HCT116 (cell line): ENCODE measurements at regions not wholly inside any gene's neighbourhood (a gene's known extent, or its start where the extent isn't known, plus 50 kb on each side); places are given as distances from the start of the nearest gene placed in this dataset.

Experiments
- ATAC-seq: fragments of 200-7000 bp; cut with Tn5 transposase; 2 replicates; pipeline ENCODE4 v1.9.1; 2020; ENCODE audit warnings: mild to moderate bottlenecking, moderate library complexity
- BruUV-seq: library from RNA; stranded (reverse); fragments of 400-500 nt; replicated peaks from 2 replicates; lab custom pipeline; 2021; lab: Mats Ljungman, UMichigan
- CTCF ChIA-PET: fragments of 300-600 bp; sonication (Branson Sonifier 250); formaldehyde crosslinking; loops from one replicate; lab custom pipeline; 2021; ENCODE audit warnings: antibody characterized with exemption; lab: Charles Lee
- POLR2A ChIA-PET: fragments of 300-600, 350-600 bp; sonication (Branson Sonifier 250); formaldehyde crosslinking; loops from one replicate; lab custom pipeline; 2021; ENCODE audit warnings: antibody characterized with exemption; lab: Charles Lee
- RAD21 ChIA-PET, 2 experiments: fragments of 300-600 bp; sonication (Branson Sonifier 250); formaldehyde crosslinking; loops; one replicate each; lab custom pipeline; 2023; ENCODE audit warnings: low total read pairs in 2 of 2; ENCODE audit not compliant: uncharacterized antibody in 2 of 2, unreplicated experiment in 2 of 2, low non-redundant PET in 1 of 2; lab: Charles Lee
- DNase-seq: peaks from one replicate; pipeline ENCODE4 v3.0.0-alpha.2; 2010; ENCODE audit warnings: low read depth, low spot score
- H2AFZ ChIP-seq: fragments of 200-600 bp; shearing (Covaris generic), sonication (generic); 2 replicates; pipeline ENCODE4 v1.6.1; 2017; ENCODE audit warnings: low read depth, mixed run types, mixed read lengths, antibody characterized with exemption, low read length; ENCODE audit not compliant: poor library complexity, severe bottlenecking
- H3K27ac ChIP-seq: 2 replicates; pipeline ENCODE4 v1.5.1; 2012; ENCODE audit warnings: low read depth, low read length
- H3K27me3 ChIP-seq: fragments of 200-600 bp; sonication (generic); 2 replicates; pipeline ENCODE4 v1.6.1; 2016; ENCODE audit warnings: mixed run types, low read length, mixed read lengths; ENCODE audit not compliant: insufficient read depth
- H3K36me3 ChIP-seq, 2 experiments: fragments of 200-500 bp in 1 of 2; fragments of 200-600 bp in 1 of 2; sonication (Bioruptor generic) in 1 of 2; sonication (generic) in 1 of 2; 2 replicates each; pipeline versions ENCODE4 v1.5.1 to v1.6.1; 2014 to 2016; ENCODE audit warnings: low read length in 2 of 2, inconsistent platforms in 1 of 2, mixed read lengths in 1 of 2, mixed run types in 1 of 2; ENCODE audit not compliant: insufficient read depth in 2 of 2, control insufficient read depth in 1 of 2
- H3K4me1 ChIP-seq, 2 experiments: fragments of 200-600 bp in 1 of 2; sonication (generic) in 1 of 2; 2 replicates each; pipeline versions ENCODE4 v1.5.1 to v1.6.1; 2012 to 2017; ENCODE audit warnings: low read length in 2 of 2, inconsistent platforms in 1 of 2, mild to moderate bottlenecking in 1 of 2, mixed read lengths in 1 of 2, mixed run types in 1 of 2, moderate library complexity in 1 of 2; ENCODE audit not compliant: insufficient read depth in 2 of 2, control insufficient read depth in 1 of 2
- H3K4me2 ChIP-seq: fragments of 200-600 bp; sonication (generic); 2 replicates; pipeline ENCODE4 v1.6.1; 2017; ENCODE audit warnings: mixed run types, low read length, mixed read lengths
- H3K4me3 ChIP-seq, 2 experiments: fragments of 200-600 bp in 1 of 2; sonication (generic) in 1 of 2; replicated peaks in 1 of 2; 2 replicates each; pipeline ENCODE4 v1.5.1; 2011 to 2016; ENCODE audit warnings: low read length in 2 of 2, control low read depth in 1 of 2, low read depth in 1 of 2, mild to moderate bottlenecking in 1 of 2, mixed read lengths in 1 of 2, mixed run types in 1 of 2
- H3K79me2 ChIP-seq: fragments of 200-600 bp; sonication (generic); 2 replicates; pipeline ENCODE4 v1.6.1; 2017; ENCODE audit warnings: mild to moderate bottlenecking, mixed run types, low read length, moderate library complexity, mixed read lengths; ENCODE audit not compliant: insufficient read depth
- H3K9ac ChIP-seq: fragments of 200-600 bp; sonication (generic); 2 replicates; pipeline ENCODE4 v1.6.1; 2016; ENCODE audit warnings: low read length, mixed read lengths
- H3K9me2 ChIP-seq: fragments of 200-600 bp; sonication (generic), shearing (Covaris generic); 2 replicates; pipeline ENCODE4 v1.6.1; 2017; ENCODE audit warnings: mixed run types, mild to moderate bottlenecking, moderate library complexity; ENCODE audit not compliant: insufficient read depth
- H3K9me3 ChIP-seq, 2 experiments: fragments of 200-500 bp in 1 of 2; fragments of 200-600 bp in 1 of 2; sonication (Bioruptor generic) in 1 of 2; sonication (generic) in 1 of 2; 2 replicates each; pipeline ENCODE4 v1.6.1; 2014 to 2017; ENCODE audit warnings: low read length in 2 of 2, mixed read lengths in 2 of 2, inconsistent platforms in 1 of 2, low read depth in 1 of 2, mild to moderate bottlenecking in 1 of 2, mixed run types in 1 of 2, moderate library complexity in 1 of 2; ENCODE audit not compliant: control insufficient read depth in 1 of 2, insufficient read depth in 1 of 2
- H4K20me1 ChIP-seq: fragments of 200-600 bp; sonication (generic), shearing (Covaris generic); 2 replicates; pipeline ENCODE4 v1.6.1; 2017; ENCODE audit warnings: mixed run types, mild to moderate bottlenecking, moderate library complexity; ENCODE audit not compliant: insufficient read depth
- EGR1 ChIP-seq: IDR thresholded peaks from 2 replicates; pipeline ENCODE4 v1.6.1; 2012; ENCODE audit warnings: low read depth
- ELF1 ChIP-seq: IDR thresholded peaks from 2 replicates; pipeline ENCODE4 v1.6.1; 2012; ENCODE audit warnings: low read depth, borderline replicate concordance
- EZH2 ChIP-seq: fragments of 200-600 bp; sonication (generic); IDR thresholded peaks from 2 replicates; pipeline ENCODE4 v1.6.1; 2017; ENCODE audit warnings: antibody characterized with exemption, mixed run types
- FOSL1 ChIP-seq: IDR thresholded peaks from 2 replicates; pipeline ENCODE4 v1.6.1; 2012; ENCODE audit warnings: low read depth
- JUND ChIP-seq: IDR thresholded peaks from 2 replicates; pipeline ENCODE4 v1.6.1; 2012
- POLR2A ChIP-seq: IDR thresholded peaks from 2 replicates; pipeline ENCODE4 v1.7.0; 2011; ENCODE audit warnings: borderline replicate concordance; ENCODE audit not compliant: insufficient read depth, insufficient read length; ENCODE audit errors: extremely low read depth
- RAD21 ChIP-seq: IDR thresholded peaks from 2 replicates; pipeline ENCODE4 v1.6.1; 2012; ENCODE audit warnings: low read depth, mild to moderate bottlenecking
- SIN3A ChIP-seq: IDR thresholded peaks from 2 replicates; pipeline ENCODE4 v1.6.1; 2012; ENCODE audit warnings: low read depth
- SRF ChIP-seq: IDR thresholded peaks from 2 replicates; pipeline ENCODE4 v1.6.1; 2012; ENCODE audit warnings: low read depth
- YY1 ChIP-seq: IDR thresholded peaks from 2 replicates; pipeline ENCODE4 v1.6.1; 2011; ENCODE audit warnings: low read length, low read depth, moderate library complexity, mild to moderate bottlenecking; ENCODE audit not compliant: insufficient replicate concordance; ENCODE audit errors: extremely low read depth
- intact Hi-C: fragments of 100-400 bp; cut with micrococcal nuclease; formaldehyde crosslinking; loops from 2 replicates; pipeline ENCODE4 v1.10.0; 2022
- TF ChIP-seq, protein P1 (sequence below): IDR thresholded peaks from 2 replicates; pipeline ENCODE4 v1.6.1; 2011; ENCODE audit warnings: mild to moderate bottlenecking, low read length, moderate library complexity; ENCODE audit not compliant: insufficient replicate concordance; ENCODE audit errors: extremely low read depth
- TF ChIP-seq, protein P2 (sequence below), 3 experiments: fragments of 200-600 bp in 1 of 3; sonication (generic) in 1 of 3; IDR thresholded peaks in 2 of 3; conservative IDR thresholded peaks in 1 of 3; 2 replicates each; pipeline ENCODE4 v1.5.1; 2012 to 2017; ENCODE audit warnings: low read depth in 2 of 3, low read length in 2 of 3, antibody characterized with exemption in 1 of 3, borderline replicate concordance in 1 of 3, control low read depth in 1 of 3, mild to moderate bottlenecking in 1 of 3, mixed read lengths in 1 of 3, mixed run types in 1 of 3, moderate library complexity in 1 of 3; ENCODE audit not compliant: insufficient read depth in 1 of 3

GRCh38 chr13:77969299-77969698 is 50.7 kb upstream of the EDNRB start:
- H3K9ac ChIP-seq, result no peak overlapping the region
- intact Hi-C loops, result no loop called here
- ATAC-seq, result no peak
- TF ChIP-seq EZH2 (no peak), SIN3A (no peak), SRF (no peak), RAD21 (no peak), FOSL1 (no peak), ELF1 (no peak), EGR1 (no peak), JUND (no peak), POLR2A (no peak), YY1 (no peak)
- TF ChIP-seq, protein P1, sequence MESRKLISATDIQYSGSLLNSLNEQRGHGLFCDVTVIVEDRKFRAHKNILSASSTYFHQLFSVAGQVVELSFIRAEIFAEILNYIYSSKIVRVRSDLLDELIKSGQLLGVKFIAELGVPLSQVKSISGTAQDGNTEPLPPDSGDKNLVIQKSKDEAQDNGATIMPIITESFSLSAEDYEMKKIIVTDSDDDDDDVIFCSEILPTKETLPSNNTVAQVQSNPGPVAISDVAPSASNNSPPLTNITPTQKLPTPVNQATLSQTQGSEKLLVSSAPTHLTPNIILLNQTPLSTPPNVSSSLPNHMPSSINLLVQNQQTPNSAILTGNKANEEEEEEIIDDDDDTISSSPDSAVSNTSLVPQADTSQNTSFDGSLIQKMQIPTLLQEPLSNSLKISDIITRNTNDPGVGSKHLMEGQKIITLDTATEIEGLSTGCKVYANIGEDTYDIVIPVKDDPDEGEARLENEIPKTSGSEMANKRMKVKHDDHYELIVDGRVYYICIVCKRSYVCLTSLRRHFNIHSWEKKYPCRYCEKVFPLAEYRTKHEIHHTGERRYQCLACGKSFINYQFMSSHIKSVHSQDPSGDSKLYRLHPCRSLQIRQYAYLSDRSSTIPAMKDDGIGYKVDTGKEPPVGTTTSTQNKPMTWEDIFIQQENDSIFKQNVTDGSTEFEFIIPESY, result no peak
- TF ChIP-seq, protein P2, sequence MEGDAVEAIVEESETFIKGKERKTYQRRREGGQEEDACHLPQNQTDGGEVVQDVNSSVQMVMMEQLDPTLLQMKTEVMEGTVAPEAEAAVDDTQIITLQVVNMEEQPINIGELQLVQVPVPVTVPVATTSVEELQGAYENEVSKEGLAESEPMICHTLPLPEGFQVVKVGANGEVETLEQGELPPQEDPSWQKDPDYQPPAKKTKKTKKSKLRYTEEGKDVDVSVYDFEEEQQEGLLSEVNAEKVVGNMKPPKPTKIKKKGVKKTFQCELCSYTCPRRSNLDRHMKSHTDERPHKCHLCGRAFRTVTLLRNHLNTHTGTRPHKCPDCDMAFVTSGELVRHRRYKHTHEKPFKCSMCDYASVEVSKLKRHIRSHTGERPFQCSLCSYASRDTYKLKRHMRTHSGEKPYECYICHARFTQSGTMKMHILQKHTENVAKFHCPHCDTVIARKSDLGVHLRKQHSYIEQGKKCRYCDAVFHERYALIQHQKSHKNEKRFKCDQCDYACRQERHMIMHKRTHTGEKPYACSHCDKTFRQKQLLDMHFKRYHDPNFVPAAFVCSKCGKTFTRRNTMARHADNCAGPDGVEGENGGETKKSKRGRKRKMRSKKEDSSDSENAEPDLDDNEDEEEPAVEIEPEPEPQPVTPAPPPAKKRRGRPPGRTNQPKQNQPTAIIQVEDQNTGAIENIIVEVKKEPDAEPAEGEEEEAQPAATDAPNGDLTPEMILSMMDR (IDR thresholded peaks at IDR 0.05 in 2 of 3, conservative IDR thresholded peaks at IDR 0.05 in 1 of 3; ENCODE audit: borderline replicate concordance in 1 of 3, insufficient read depth in 1 of 3, low read depth in 2 of 3, low read length in 2 of 3), result no peak
- TF ChIP-seq, all 23 proteins: peak for 0
- Histone ChIP-seq H3K9me3 (no peaks in the 10 kb centered on the region; a peak in 1 of 4 replicates), H2AFZ (no peak overlapping the region), H3K4me1 (no peaks in the 10 kb centered on the region), H3K27me3 (no peaks in the 10 kb centered on the region), H3K9me2 (no peaks in the 10 kb centered on the region), H3K4me2 (no peak overlapping the region), H3K4me3 (no peak overlapping the region), H3K27ac (no peak overlapping the region), H4K20me1 (no peaks in the 10 kb centered on the region), H3K36me3 (no peaks in the 10 kb centered on the region), H3K79me2 (no peaks in the 10 kb centered on the region)
- RAD21 ChIA-PET, result no interaction called here
- POLR2A ChIA-PET, result no interaction called here
- CTCF ChIA-PET, result no interaction called here
- BruUV-seq, result no TSS peak
- no peak for DNase-seq
